ENCODE measurements at regions not wholly inside any gene's neighbourhood (a gene's known extent, or its start where the extent isn't known, plus 50 kb on each side); places are given as distances from the start of the nearest gene placed in this dataset.

GRCh38 chr6:63395381-63395780, 75.6 kb upstream of the LGSN start:
- TF ChIP-seq CTCF (IDR thresholded peaks at IDR 0.05), result no peak
- no peak for TF ChIP-seq POLR2A (IDR thresholded peaks at IDR 0.05)

All from breast epithelium (tissue), 3 donors.